ENCODE measurements at regions not wholly inside any gene's neighbourhood (a gene's known extent, or its start where the extent isn't known, plus 50 kb on each side); places are given as distances from the start of the nearest gene placed in this dataset.

GRCh38 chr2:128988967-128989366 lies 670.3 kb upstream of the HS6ST1 start:
- H3K79me2 ChIP-seq (ENCODE audit: low read depth): no peaks in the 10 kb centered on the region
- H3K9me2 ChIP-seq (ENCODE audit: insufficient read depth): no peaks in the 10 kb centered on the region; the same call in 1 of the 2 replicates
- H3F3A ChIP-seq (ENCODE audit: insufficient read depth, low read depth): no peaks in the 10 kb centered on the region
- H3K4me1 ChIP-seq (replicated peaks; ENCODE audit: insufficient read depth): no peaks in the 10 kb centered on the region
- H3K4me2 ChIP-seq: no peak overlapping the region
- TF ChIP-seq EZH2 (IDR thresholded peaks at IDR 0.05; ENCODE audit: low read depth) (no peak), CTCF (conservative IDR thresholded peaks at IDR 0.05) (no peak)
- POLR2A ChIA-PET (ENCODE audit: unreplicated experiment): no interaction called here
- H2AFZ ChIP-seq: no peak overlapping the region
- H3K36me3 ChIP-seq (ENCODE audit: low read depth): no peaks in the 10 kb centered on the region
- BruUV-seq (replicated peaks): no TSS peak
- peaks cover 21% of the 10 kb centered on the region; the same call in 1 of the 2 replicates for H3K27me3 ChIP-seq (ENCODE audit: insufficient read depth, low read depth)
- no peak overlapping the region for H3K4me3 ChIP-seq
- H3K9me3 ChIP-seq (ENCODE audit: insufficient read depth, low read depth): no peaks in the 10 kb centered on the region
- H3K27ac ChIP-seq: no peak overlapping the region
- intact Hi-C loops (cut with micrococcal nuclease; ENCODE audit: unreplicated experiment): no loop called here
- DNase-seq: no peak
- no peaks in the 10 kb centered on the region for H4K20me1 ChIP-seq (ENCODE audit: insufficient read depth)
- CTCF ChIA-PET: no interaction called here

GRCh38 chr2:128995086-128995485 lies 676.4 kb upstream of the HS6ST1 start:
- Histone ChIP-seq H3K9me3 (ENCODE audit: insufficient read depth, low read depth) (no peaks in the 10 kb centered on the region), H3K4me3 (no peak overlapping the region), H3K36me3 (ENCODE audit: low read depth) (no peaks in the 10 kb centered on the region), H3K27me3 (ENCODE audit: insufficient read depth, low read depth) (peaks cover 21% of the 10 kb centered on the region), H3K9me2 (ENCODE audit: insufficient read depth) (no peaks in the 10 kb centered on the region; the same call in 1 of the 2 replicates), H3K4me1 (replicated peaks; ENCODE audit: insufficient read depth) (no peaks in the 10 kb centered on the region), H3K4me2 (no peak overlapping the region), H3K27ac (no peak overlapping the region), H2AFZ (no peak overlapping the region), H3F3A (ENCODE audit: insufficient read depth, low read depth) (no peaks in the 10 kb centered on the region), H3K79me2 (ENCODE audit: low read depth) (no peaks in the 10 kb centered on the region), H4K20me1 (ENCODE audit: insufficient read depth) (no peaks in the 10 kb centered on the region)
- no peak for TF ChIP-seq CTCF (conservative IDR thresholded peaks at IDR 0.05)
- TF ChIP-seq EZH2 (IDR thresholded peaks at IDR 0.05; ENCODE audit: low read depth): no peak
- no TSS peak for BruUV-seq (replicated peaks)
- intact Hi-C loops (cut with micrococcal nuclease; ENCODE audit: unreplicated experiment): no loop called here
- no peak for DNase-seq
- ChIA-PET POLR2A (ENCODE audit: unreplicated experiment) (no interaction called here), CTCF (no interaction called here)

GRCh38 chr2:128996078-128996477 lies 677.4 kb upstream of the HS6ST1 start:
- no peak overlapping the region for H3K4me2 ChIP-seq
- CTCF ChIA-PET: no interaction called here
- H2AFZ ChIP-seq: no peak overlapping the region
- H3K9me3 ChIP-seq (ENCODE audit: insufficient read depth, low read depth): no peaks in the 10 kb centered on the region
- no peak overlapping the region for H3K4me3 ChIP-seq
- H3K36me3 ChIP-seq (ENCODE audit: low read depth): no peaks in the 10 kb centered on the region
- no peaks in the 10 kb centered on the region for H3F3A ChIP-seq (ENCODE audit: insufficient read depth, low read depth)
- BruUV-seq (replicated peaks): no TSS peak
- H4K20me1 ChIP-seq (ENCODE audit: insufficient read depth): no peaks in the 10 kb centered on the region
- TF ChIP-seq CTCF (conservative IDR thresholded peaks at IDR 0.05) (no peak), EZH2 (IDR thresholded peaks at IDR 0.05; ENCODE audit: low read depth) (no peak)
- DNase-seq: no peak
- H3K9me2 ChIP-seq (ENCODE audit: insufficient read depth): no peaks in the 10 kb centered on the region
- H3K79me2 ChIP-seq (ENCODE audit: low read depth): no peaks in the 10 kb centered on the region
- H3K4me1 ChIP-seq (replicated peaks; ENCODE audit: insufficient read depth): no peaks in the 10 kb centered on the region
- intact Hi-C loops (cut with micrococcal nuclease; ENCODE audit: unreplicated experiment): no loop called here
- POLR2A ChIA-PET (ENCODE audit: unreplicated experiment): no interaction called here
- peaks cover 21% of the 10 kb centered on the region for H3K27me3 ChIP-seq (ENCODE audit: insufficient read depth, low read depth)
- no peak overlapping the region for H3K27ac ChIP-seq
